Heart left ventricle (tissue), 16 donors: ENCODE measurements at regions not wholly inside any gene's neighbourhood (a gene's known extent, or its start where the extent isn't known, plus 50 kb on each side); places are given as distances from the start of the nearest gene placed in this dataset.

Experiments used
- ATAC-seq, 4 donors: fragments of 200-7000 bp; cut with Tn5 transposase; one replicate each; pipeline ENCODE4 v1.9.1; 2020 to 2022; ENCODE audit warnings: moderate library complexity in 4 of 4, mild to moderate bottlenecking in 3 of 4, moderate number of reproducible peaks in 1 of 4
- DNase-seq, 5 donors: peaks; one replicate each; pipeline ENCODE4 v3.0.0-alpha.2; 2020
- H3K27ac ChIP-seq, 12 donors: fragments of 200-600 bp; sonication (generic) in 4 of 12; one replicate each; pipeline versions ENCODE4 v1.5.0 to v1.8.0; 2016 to 2022; ENCODE audit warnings: mild to moderate bottlenecking in 2 of 12
- H3K27me3 ChIP-seq, 9 donors: fragments of 200-600 bp; sonication (generic) in 2 of 9; one replicate each; pipeline versions ENCODE4 v1.5.1 to v1.8.0; 2016 to 2022; ENCODE audit warnings: mild to moderate bottlenecking in 3 of 9
- H3K36me3 ChIP-seq, 9 donors: fragments of 200-600 bp; sonication (generic) in 2 of 9; one replicate each; pipeline versions ENCODE4 v1.5.0 to v1.8.0; 2018 to 2022; ENCODE audit warnings: mild to moderate bottlenecking in 2 of 9
- H3K4me1 ChIP-seq, 12 donors: fragments of 200-600 bp; sonication (generic) in 4 of 12; one replicate each; pipeline versions ENCODE4 v1.5.0 to v1.8.0; 2016 to 2022; ENCODE audit warnings: mild to moderate bottlenecking in 3 of 12
- H3K4me3 ChIP-seq, 12 donors: fragments of 200-600 bp; sonication (generic) in 4 of 12; one replicate each; pipeline versions ENCODE4 v1.5.0 to v1.8.0; 2017 to 2022; ENCODE audit warnings: mild to moderate bottlenecking in 9 of 12, moderate library complexity in 4 of 12
- H3K9me3 ChIP-seq, 12 donors: fragments of 200-600 bp; sonication (generic) in 4 of 12; one replicate each; pipeline versions ENCODE4 v1.5.0 to v1.8.0; 2016 to 2022; ENCODE audit warnings: mild to moderate bottlenecking in 1 of 12
- CTCF ChIP-seq, 12 donors: fragments of 200-600 bp; sonication (generic) in 4 of 12; IDR thresholded peaks; one replicate each; pipeline versions ENCODE4 v1.5.0 to v1.8.0; 2018 to 2022; ENCODE audit warnings: antibody characterized with exemption in 12 of 12, mild to moderate bottlenecking in 5 of 12
- POLR2A ChIP-seq, 2 donors: fragments of 450-650 bp; IDR thresholded peaks; one replicate each; pipeline ENCODE4 v1.6.1; 2017; ENCODE audit warnings: antibody characterized with exemption in 2 of 2, mild to moderate bottlenecking in 2 of 2, moderate library complexity in 2 of 2
- WGBS, 4 donors: extraction: QIAGEN DNeasy Blood & Tissue Kit in 2 of 4; methylation state at CpG; one replicate each; pipeline versions ENCODE4 v1.1.5 to v1.1.7; 2013 to 2018; 5-methylcytosine and 5-hydroxymethylcytosine counted together
- intact Hi-C, 10 donors: fragments of 100-400 bp; cut with DNase I; formaldehyde crosslinking; loops; one replicate each; pipeline versions ENCODE4 v1.11.1 to v1.14.2; 2022
- donor health status: ischemic (EF 13 %, LVEDD 7.1; RV severe dilation, severe dysfunction).
- donor health status: healthy with polysubstance abuse.
- donor health status: DM: no; HTN: yes; CAD: no.
- donor health status: DM: no; HTN: no; CAD: no.
- donor health status: ischemic (EF 25% LVEDD 6.9; RV normal size, moderate dysfunction).
- donor health status: ischemic (EF 25% LVEDD 5.7; RV mildly dilated, moderate dysfunction).
- donor health status: healthy.
- donor health status: DM: yes; HTN: yes; CAD: no.
- donor health status: ischemic (EF 35%, LVEDD 5.7; RV mildly dilated, moderate dysfunction).
- donor health status: nonischemic (EF 11% LVEDD 7.7; RV severe dilation, severe dysfunction).
- donor health status: DM: yes; HTN: yes; CAD: no.
- donor health status: PGD.
- donor health status: ischemic (EF 29% LVEDD 5.4; RV normal size, mild dysfunction).
- donor health status: nonischemic (EF 23%, LVEDD 6.1; RV moderate dilation, normal function).

- Histone ChIP-seq H3K36me3 (no peaks in the 10 kb centered on the region), H3K4me3 (no peak overlapping the region), H3K9me3 (no peaks in the 10 kb centered on the region), H3K27ac (no peak overlapping the region), H3K27me3 (peaks cover 0 to 57% (median 13%) of the 10 kb centered on the region in 9 donors), H3K4me1 (no peaks in the 10 kb centered on the region)
- DNase-seq (no peak), ATAC-seq (no peak)
- TF ChIP-seq CTCF (IDR thresholded peaks at IDR 0.05) = no peak
- no peak for TF ChIP-seq POLR2A (IDR thresholded peaks at IDR 0.05)
- intact Hi-C loops = no loop called here
- WGBS, 4 donors = 71 to 89% (median 85%) methylated on average over 2 of the region's 2 CpGs
Measured at GRCh38 chr22:22151308-22151707, 93.3 kb upstream of the VPREB1 start.

- DNase-seq = no peak
- H3K4me3 ChIP-seq = no peak overlapping the region
- peaks cover 0 to 65% (median 14%) of the 10 kb centered on the region in 9 donors for H3K27me3 ChIP-seq
- intact Hi-C loops = no loop called here
- H3K4me1 ChIP-seq = no peaks in the 10 kb centered on the region
- H3K9me3 ChIP-seq = no peaks in the 10 kb centered on the region
- no peak for ATAC-seq
- no peaks in the 10 kb centered on the region for H3K36me3 ChIP-seq
- no peak for TF ChIP-seq POLR2A (IDR thresholded peaks at IDR 0.05)
- no peak for TF ChIP-seq CTCF (IDR thresholded peaks at IDR 0.05)
- H3K27ac ChIP-seq = no peak overlapping the region
- WGBS, 4 donors = 31 to 69% (median 45%) methylated on average over 1 of the region's 1 CpG
Measured at GRCh38 chr22:22150457-22150856, 94.1 kb upstream of the VPREB1 start.

- H3K9me3 ChIP-seq = no peaks in the 10 kb centered on the region
- no peaks in the 10 kb centered on the region for H3K4me1 ChIP-seq
- ATAC-seq (no peak), DNase-seq (no peak)
- TF ChIP-seq POLR2A (IDR thresholded peaks at IDR 0.05) (no peak), CTCF (IDR thresholded peaks at IDR 0.05) (no peak)
- H3K27me3 ChIP-seq = peaks cover 0 to 66% (median 14%) of the 10 kb centered on the region in 9 donors
- intact Hi-C loops = no loop called here
- 50 to 61% (median 58%) methylated on average over 1 of the region's 1 CpG for WGBS, 4 donors
- no peaks in the 10 kb centered on the region for H3K36me3 ChIP-seq
- no peak overlapping the region for H3K4me3 ChIP-seq
- H3K27ac ChIP-seq = no peak overlapping the region
Measured at GRCh38 chr22:22148905-22149304, 95.7 kb upstream of the VPREB1 start.

- ATAC-seq (no peak), DNase-seq (no peak)
- H3K36me3 ChIP-seq = no peaks in the 10 kb centered on the region
- no peaks in the 10 kb centered on the region for H3K4me1 ChIP-seq
- no peak overlapping the region for H3K4me3 ChIP-seq
- H3K9me3 ChIP-seq = no peaks in the 10 kb centered on the region
- no peak overlapping the region for H3K27ac ChIP-seq
- 0 to 96% (median 66%) methylated on average over 1 of the region's 1 CpG for WGBS, 4 donors
- intact Hi-C loops = no loop called here
- no peak for TF ChIP-seq POLR2A (IDR thresholded peaks at IDR 0.05)
- TF ChIP-seq CTCF (IDR thresholded peaks at IDR 0.05) = no peak
- peaks cover 0 to 77% (median 15%) of the 10 kb centered on the region in 9 donors for H3K27me3 ChIP-seq
Measured at GRCh38 chr22:22144858-22145257, 99.7 kb upstream of the VPREB1 start.
